H1 (cell line): ENCODE measurements at regions not wholly inside any gene's neighbourhood (a gene's known extent, or its start where the extent isn't known, plus 50 kb on each side); places are given as distances from the start of the nearest gene placed in this dataset.

Experiments used
- CTCF ChIA-PET: fragments of 300-600 bp; sonication (Branson Sonifier 250); formaldehyde crosslinking; loops from one replicate; lab custom pipeline; 2021; ENCODE audit not compliant: partially characterized antibody; lab: Charles Lee
- POLR2A ChIA-PET: fragments of 300-600 bp; sonication (Branson Sonifier 250); formaldehyde crosslinking; loops from one replicate; lab custom pipeline; 2021; ENCODE audit warnings: inconsistent platforms; ENCODE audit not compliant: partially characterized antibody; lab: Charles Lee
- DNase-seq, 2 experiments: peaks; one replicate each; pipeline versions ENCODE4 v3.0.0 to v3.0.0-alpha.2; 2010 to 2022; ENCODE audit warnings: low spot score in 2 of 2, low read depth in 1 of 2, mixed read lengths in 1 of 2
- FAIRE-seq: peaks from 2 replicates; lab custom pipeline; 2011; peaks lifted over from hg19 to GRCh38; lab: Jason Lieb, UNC
- H2AFZ ChIP-seq: 2 replicates; pipeline ENCODE4 v1.8.1; 2012; ENCODE audit warnings: low read length, inconsistent platforms
- H2AK5ac ChIP-seq: 2 replicates; pipeline ENCODE4 v1.6.1; 2013; ENCODE audit warnings: low read depth, low read length
- H2BK120ac ChIP-seq: replicated peaks from 2 replicates; pipeline ENCODE3; 2013; ENCODE audit warnings: low read depth, low read length, inconsistent platforms
- H2BK12ac ChIP-seq: 2 replicates; pipeline ENCODE4 v1.6.1; 2013; ENCODE audit warnings: low read depth, low read length
- H2BK15ac ChIP-seq: 2 replicates; pipeline ENCODE4 v1.6.1; 2013; ENCODE audit warnings: low read length
- H2BK20ac ChIP-seq: 2 replicates; pipeline ENCODE4 v1.6.1; 2013; ENCODE audit warnings: low read length
- H2BK5ac ChIP-seq: 2 replicates; pipeline ENCODE4 v1.6.1; 2013; ENCODE audit warnings: low read depth, low read length
- H3K14ac ChIP-seq: 2 replicates; pipeline ENCODE4 v1.6.1; 2013; ENCODE audit warnings: inconsistent platforms; ENCODE audit not compliant: insufficient read length
- H3K18ac ChIP-seq: 2 replicates; pipeline ENCODE4 v1.6.1; 2013; ENCODE audit warnings: low read length; ENCODE audit errors: extremely low read depth
- H3K23ac ChIP-seq: 2 replicates; pipeline ENCODE4 v1.6.1; 2013; ENCODE audit warnings: inconsistent platforms; ENCODE audit not compliant: insufficient read length
- H3K23me2 ChIP-seq: 2 replicates; pipeline ENCODE4 v1.6.1; 2013; ENCODE audit warnings: low read depth, low read length
- H3K27ac ChIP-seq: 2 replicates; pipeline ENCODE4 v1.6.1; 2011; ENCODE audit warnings: low read depth, low read length, inconsistent platforms
- H3K27me3 ChIP-seq, 4 experiments: replicated peaks in 1 of 4; 1 replicate in 1 of 4; 2 replicates in 3 of 4; pipeline versions ENCODE4 v1.6.1 to v1.8.1; 2011 to 2013; ENCODE audit warnings: low read length in 3 of 4, mild to moderate bottlenecking in 3 of 4, inconsistent platforms in 2 of 4, mixed read lengths in 2 of 4, moderate library complexity in 1 of 4; ENCODE audit not compliant: control insufficient read depth in 3 of 4, insufficient read depth in 3 of 4; ENCODE audit errors: extremely low read depth in 1 of 4
- H3K36me3 ChIP-seq, 4 experiments: 2 replicates each; pipeline versions ENCODE4 v1.6.1 to v1.8.1; 2011 to 2013; ENCODE audit warnings: mild to moderate bottlenecking in 4 of 4, low read length in 3 of 4, moderate library complexity in 2 of 4, control low read depth in 1 of 4, inconsistent platforms in 1 of 4; ENCODE audit not compliant: insufficient read depth in 4 of 4, control insufficient read depth in 2 of 4
- H3K4ac ChIP-seq: replicated peaks from 2 replicates; pipeline ENCODE3; 2013; ENCODE audit warnings: low read length, low read depth, mixed read lengths, inconsistent platforms; ENCODE audit not compliant: insufficient read length
- H3K4me1 ChIP-seq, 4 experiments: replicated peaks in 1 of 4; 1 replicate in 1 of 4; 2 replicates in 3 of 4; pipeline versions ENCODE4 v1.6.1 to v1.8.1; 2011 to 2013; ENCODE audit warnings: low read length in 3 of 4, inconsistent platforms in 2 of 4, mixed read lengths in 1 of 4; ENCODE audit not compliant: insufficient read depth in 4 of 4, control insufficient read depth in 3 of 4
- H3K4me2 ChIP-seq, 2 experiments: 2 replicates each; pipeline versions ENCODE4 v1.6.1 to v1.8.1; 2011 to 2013; ENCODE audit warnings: low read depth in 2 of 2, low read length in 2 of 2, control low read depth in 1 of 2, inconsistent platforms in 1 of 2, mild to moderate bottlenecking in 1 of 2; ENCODE audit not compliant: insufficient read depth in 1 of 2
- H3K4me3 ChIP-seq, 4 experiments: fragments of 200-600, 300-600 bp in 1 of 4; sonication (generic), shearing (Covaris generic), sonication (Bioruptor Twin) in 1 of 4; 2 replicates each; pipeline versions ENCODE4 v1.5.1 to v1.8.1; 2011 to 2016; ENCODE audit warnings: low read length in 4 of 4, low read depth in 3 of 4, control low read depth in 2 of 4, inconsistent platforms in 2 of 4, mild to moderate bottlenecking in 2 of 4, mixed read lengths in 1 of 4, moderate library complexity in 1 of 4; ENCODE audit not compliant: insufficient read depth in 2 of 4; ENCODE audit errors: extremely low read depth in 1 of 4
- H3K56ac ChIP-seq: replicated peaks from 2 replicates; pipeline ENCODE3; 2013; ENCODE audit warnings: low read depth, mild to moderate bottlenecking, mixed read lengths, low read length, inconsistent platforms; ENCODE audit not compliant: insufficient read length
- H3K79me1 ChIP-seq: 2 replicates; pipeline ENCODE4 v1.6.1; 2013; ENCODE audit warnings: low read depth, low read length, control low read depth
- H3K79me2 ChIP-seq, 2 experiments: 2 replicates each; pipeline versions ENCODE4 v1.6.1 to v1.8.1; 2012 to 2013; ENCODE audit warnings: low read length in 2 of 2, mild to moderate bottlenecking in 2 of 2, inconsistent platforms in 1 of 2; ENCODE audit not compliant: insufficient read depth in 2 of 2, control insufficient read depth in 1 of 2
- H3K9ac ChIP-seq, 4 experiments: replicated peaks in 1 of 4; 1 replicate in 1 of 4; 2 replicates in 3 of 4; pipeline versions ENCODE4 v1.6.1 to v1.8.1; 2011 to 2013; ENCODE audit warnings: low read depth in 3 of 4, low read length in 3 of 4, control low read depth in 2 of 4, mild to moderate bottlenecking in 2 of 4, moderate library complexity in 2 of 4, inconsistent platforms in 1 of 4; ENCODE audit errors: extremely low read depth in 1 of 4
- H3K9me3 ChIP-seq, 2 experiments: 2 replicates each; pipeline versions ENCODE4 v1.6.1 to v1.8.1; 2012 to 2013; ENCODE audit warnings: mild to moderate bottlenecking in 2 of 2, moderate library complexity in 2 of 2, control low read depth in 1 of 2, inconsistent platforms in 1 of 2, low read depth in 1 of 2, low read length in 1 of 2, mixed read lengths in 1 of 2; ENCODE audit not compliant: insufficient read depth in 2 of 2
- H4K20me1 ChIP-seq, 2 experiments: replicated peaks in 1 of 2; 2 replicates each; pipeline versions ENCODE3 to v1.8.1; 2011 to 2013; ENCODE audit warnings: inconsistent platforms in 2 of 2, low read length in 2 of 2, mild to moderate bottlenecking in 1 of 2; ENCODE audit not compliant: insufficient read depth in 2 of 2, control insufficient read depth in 1 of 2
- H4K5ac ChIP-seq: 2 replicates; pipeline ENCODE4 v1.6.1; 2013; ENCODE audit warnings: low read length, low read depth, mixed read lengths, inconsistent platforms; ENCODE audit not compliant: insufficient read length
- H4K8ac ChIP-seq: 2 replicates; pipeline ENCODE4 v1.8.0; 2013; ENCODE audit warnings: mild to moderate bottlenecking, moderate library complexity, low read length, inconsistent platforms; ENCODE audit not compliant: insufficient read depth; ENCODE audit errors: extremely low read depth
- H4K91ac ChIP-seq: replicated peaks from 2 replicates; pipeline ENCODE3; 2013; ENCODE audit warnings: low read length, mixed read lengths, inconsistent platforms; ENCODE audit not compliant: insufficient read length
- CTBP2 ChIP-seq: IDR thresholded peaks from 2 replicates; pipeline ENCODE4 v1.7.0; 2011; ENCODE audit warnings: borderline replicate concordance, mild to moderate bottlenecking, moderate library complexity, mixed read lengths, low read length; ENCODE audit not compliant: insufficient read depth, insufficient read length
- HDAC2 ChIP-seq, 2 experiments: fragments of 300-600 bp in 1 of 2; sonication (generic) in 1 of 2; IDR thresholded peaks; 2 replicates each; pipeline ENCODE4 v1.6.1; 2011 to 2012; ENCODE audit warnings: low read depth in 2 of 2, low read length in 2 of 2, mild to moderate bottlenecking in 2 of 2, moderate library complexity in 2 of 2, borderline replicate concordance in 1 of 2, inconsistent platforms in 1 of 2
- JUN ChIP-seq: IDR thresholded peaks from 2 replicates; pipeline ENCODE4 v1.6.1; 2011; ENCODE audit warnings: low read depth, mild to moderate bottlenecking, improper control_type of control experiment, low read length
- NANOG ChIP-seq: IDR thresholded peaks from 2 replicates; pipeline ENCODE4 v1.6.1; 2011; ENCODE audit warnings: low read length, low read depth, mild to moderate bottlenecking, inconsistent platforms; ENCODE audit not compliant: insufficient read depth, poor library complexity, severe bottlenecking
- NRF1 ChIP-seq: IDR thresholded peaks from 2 replicates; pipeline ENCODE4 v1.6.1; 2011; ENCODE audit warnings: mild to moderate bottlenecking, low read depth, low read length, improper control_type of control experiment
- POLR2AphosphoS5 ChIP-seq: IDR thresholded peaks from 2 replicates; pipeline ENCODE4 v1.6.1; 2011; ENCODE audit warnings: low read depth, low read length
- RNF2 ChIP-seq: fragments of 200-900, 300-1000 bp; sonication (generic); IDR thresholded peaks from 2 replicates; pipeline ENCODE4 v1.7.1; 2016; ENCODE audit warnings: borderline replicate concordance, low read depth, mild to moderate bottlenecking, antibody characterized with exemption, low read length; ENCODE audit not compliant: poor library complexity, severe bottlenecking; ENCODE audit errors: missing control alignments
- SP2 ChIP-seq: IDR thresholded peaks from 2 replicates; pipeline ENCODE4 v1.6.1; 2012; ENCODE audit warnings: mild to moderate bottlenecking, low read length, inconsistent platforms
- SUZ12 ChIP-seq: fragments of 200-600 bp; sonication (generic); IDR thresholded peaks from 2 replicates; pipeline ENCODE4 v1.6.1; 2012; ENCODE audit warnings: mild to moderate bottlenecking, inconsistent platforms, low read length, moderate library complexity, mixed read lengths
- TAF7 ChIP-seq: optimal IDR thresholded peaks from 2 replicates; pipeline ENCODE3; 2011; ENCODE audit warnings: low read depth, mild to moderate bottlenecking, inconsistent platforms, low read length, moderate library complexity, borderline replicate concordance

- H3K4me3 ChIP-seq, result no peak overlapping the region
- no peaks in the 10 kb centered on the region for H3K79me2 ChIP-seq
- no peaks in the 10 kb centered on the region for H3K36me3 ChIP-seq
- no peak overlapping the region for H3K18ac ChIP-seq
- H3K79me1 ChIP-seq, result no peaks in the 10 kb centered on the region
- ChIA-PET POLR2A (no interaction called here), CTCF (no interaction called here)
- no peaks in the 10 kb centered on the region for H3K9me3 ChIP-seq
- H3K14ac ChIP-seq, result no peak overlapping the region
- no peak overlapping the region for H2BK120ac ChIP-seq
- peak overlapping the region; percentile 32 for H4K91ac ChIP-seq
- H3K4me2 ChIP-seq, result no peak overlapping the region
- H4K8ac ChIP-seq, result no peak overlapping the region
- H2BK5ac ChIP-seq, result no peak overlapping the region
- no peak overlapping the region for H3K23ac ChIP-seq
- H3K9ac ChIP-seq, result no peak overlapping the region
- H2BK15ac ChIP-seq, result no peak overlapping the region
- no peaks in the 10 kb centered on the region for H3K4me1 ChIP-seq
- H3K4ac ChIP-seq, result no peak overlapping the region
- H2AK5ac ChIP-seq, result no peak overlapping the region
- no peaks in the 10 kb centered on the region for H3K27me3 ChIP-seq
- no peak overlapping the region for H2AFZ ChIP-seq
- no peak overlapping the region for H4K5ac ChIP-seq
- no peak overlapping the region for H3K27ac ChIP-seq
- TF ChIP-seq SUZ12, result no peak
- TF ChIP-seq HDAC2 (IDR thresholded peaks at IDR 0.05; ENCODE audit: borderline replicate concordance in 1 of 2, low read depth in 2 of 2, low read length in 2 of 2), result no peak
- no peak for TF ChIP-seq NANOG
- no peak for TF ChIP-seq CTBP2
- TF ChIP-seq SP2, result no peak
- no peak for TF ChIP-seq NRF1
- no peak for TF ChIP-seq POLR2AphosphoS5
- TF ChIP-seq RNF2, result no peak
- no peak for TF ChIP-seq JUN
- TF ChIP-seq TAF7, result no peak
- DNase-seq (no peak), FAIRE-seq (no peak)
- no peak overlapping the region for H2BK20ac ChIP-seq
- H2BK12ac ChIP-seq, result peak overlapping the region; percentile 18; the same call in 1 of the 2 replicates
- H3K23me2 ChIP-seq, result no peaks in the 10 kb centered on the region
- no peaks in the 10 kb centered on the region for H4K20me1 ChIP-seq
- no peak overlapping the region for H3K56ac ChIP-seq
These were observed 930.5 kb downstream of the ADGRL3 start for GRCh38 chr4:62130637-62131036.
